B cell (primary cell): ENCODE measurements at regions not wholly inside any gene's neighbourhood (a gene's known extent, or its start where the extent isn't known, plus 50 kb on each side); places are given as distances from the start of the nearest gene placed in this dataset.

Source experiments
- ATAC-seq: fragments of 200-7000 bp; cut with Tn5 transposase; one replicate; pipeline ENCODE4 v1.10.0; 2021; ENCODE audit warnings: low read depth, mild to moderate bottlenecking, moderate number of reproducible peaks, moderate library complexity
- CTCF ChIA-PET: fragments of 350-600 bp; sonication (Branson Sonifier 250); formaldehyde crosslinking; loops from one replicate; lab custom pipeline; 2021; ENCODE audit warnings: antibody characterized with exemption, inconsistent platforms; lab: Charles Lee
- POLR2A ChIA-PET: fragments of 350-600 bp; sonication (Branson Sonifier 250); formaldehyde crosslinking; loops from one replicate; lab custom pipeline; 2021; ENCODE audit warnings: antibody characterized with exemption; lab: Charles Lee
- DNase-seq: peaks from one replicate; pipeline ENCODE4 v3.0.0; 2013
- H2AFZ ChIP-seq: 2 replicates; pipeline ENCODE4 v1.6.1; 2012; ENCODE audit warnings: mild to moderate bottlenecking, low read depth, low read length; ENCODE audit not compliant: insufficient read depth, poor library complexity, severe bottlenecking
- H3K27ac ChIP-seq, 2 donors: 1 replicate in 1 of 2; 2 replicates in 1 of 2; pipeline ENCODE4 v1.5.1; 2012 to 2013; ENCODE audit warnings: low read length in 2 of 2, mild to moderate bottlenecking in 2 of 2, moderate library complexity in 1 of 2
- H3K27me3 ChIP-seq, 4 experiments: fragments of 200-600 bp in 1 of 4; sonication (generic) in 1 of 4; replicated peaks in 1 of 4; 1 replicate in 2 of 4; 2 replicates in 2 of 4; pipeline versions ENCODE4 v1.6.1 to v1.7.0; 2013 to 2016; ENCODE audit warnings: low read length in 3 of 4, mild to moderate bottlenecking in 2 of 4, mixed read lengths in 1 of 4, moderate library complexity in 1 of 4; ENCODE audit not compliant: insufficient read depth in 4 of 4, control insufficient read depth in 3 of 4; ENCODE audit errors: control extremely low read depth in 1 of 4
- H3K36me3 ChIP-seq, 2 experiments: replicated peaks in 1 of 2; 1 replicate in 1 of 2; 2 replicates in 1 of 2; pipeline versions ENCODE4 v1.6.1 to v1.7.1; 2013; ENCODE audit warnings: low read length in 1 of 2; ENCODE audit not compliant: insufficient read depth in 2 of 2, control insufficient read depth in 1 of 2; ENCODE audit errors: control extremely low read depth in 1 of 2, extremely low read depth in 1 of 2
- H3K4me1 ChIP-seq, 2 donors: fragments of 200-600 bp in 1 of 2; sonication (generic) in 1 of 2; 1 replicate in 1 of 2; 2 replicates in 1 of 2; pipeline versions ENCODE4 v1.5.1 to v1.6.1; 2013 to 2017; ENCODE audit warnings: low read length in 2 of 2; ENCODE audit not compliant: control insufficient read depth in 2 of 2, insufficient read depth in 2 of 2
- H3K4me2 ChIP-seq: replicated peaks from 2 replicates; pipeline ENCODE3; 2012; ENCODE audit warnings: mild to moderate bottlenecking, low read depth, low read length; ENCODE audit not compliant: poor library complexity, severe bottlenecking
- H3K4me3 ChIP-seq, 5 experiments: fragments of 200-600 bp in 1 of 5; sonication (generic) in 1 of 5; 1 replicate in 3 of 5; 2 replicates in 2 of 5; pipeline versions ENCODE4 v1.5.1 to v1.7.0; 2011 to 2016; ENCODE audit warnings: low read length in 4 of 5, mild to moderate bottlenecking in 4 of 5, low read depth in 2 of 5, control low read depth in 1 of 5, moderate library complexity in 1 of 5; ENCODE audit not compliant: insufficient read depth in 1 of 5; ENCODE audit errors: control extremely low read depth in 1 of 5, extremely low read depth in 1 of 5
- H3K79me2 ChIP-seq: fragments of 200-600 bp; sonication (generic); one replicate; pipeline ENCODE4 v1.6.0; 2016; ENCODE audit warnings: low read length; ENCODE audit not compliant: control insufficient read depth, insufficient read depth
- H3K9ac ChIP-seq: fragments of 200-600 bp; sonication (generic); 2 replicates; pipeline ENCODE4 v1.6.1; 2017; ENCODE audit warnings: mild to moderate bottlenecking, low read length, moderate library complexity
- H3K9me3 ChIP-seq, 3 donors: one replicate each; pipeline versions ENCODE4 v1.6.1 to v1.7.1; 2013; ENCODE audit warnings: low read length in 2 of 3; ENCODE audit not compliant: control insufficient read depth in 2 of 3, insufficient read depth in 1 of 3; ENCODE audit errors: control extremely low read depth in 1 of 3
- H4K20me1 ChIP-seq: 2 replicates; pipeline ENCODE4 v1.6.0; 2012; ENCODE audit warnings: mild to moderate bottlenecking, low read length; ENCODE audit not compliant: insufficient read depth, control insufficient read depth, poor library complexity, severe bottlenecking
- H3K27ac Mint-ChIP-seq: one replicate; pipeline ENCODE4 v1.8.0; 2021; ENCODE audit warnings: mixed read lengths
- H3K27me3 Mint-ChIP-seq: one replicate; pipeline ENCODE4 v1.8.0; 2021; ENCODE audit warnings: mixed read lengths
- H3K4me1 Mint-ChIP-seq: one replicate; pipeline ENCODE4 v1.8.0; 2021; ENCODE audit warnings: mixed read lengths
- H3K4me3 Mint-ChIP-seq: one replicate; pipeline ENCODE4 v1.8.0; 2021; ENCODE audit warnings: mixed read lengths
- H3K9me3 Mint-ChIP-seq: one replicate; pipeline ENCODE4 v1.8.0; 2022; ENCODE audit warnings: mixed read lengths; ENCODE audit not compliant: insufficient read depth
- CTCF ChIP-seq: fragments of 200-600 bp; IDR thresholded peaks from one replicate; pipeline ENCODE4 v1.8.0; 2022; ENCODE audit warnings: antibody characterized with exemption, mild to moderate bottlenecking
- EZH2 ChIP-seq: IDR thresholded peaks from 2 replicates; pipeline ENCODE4 v1.6.1; 2012; ENCODE audit warnings: borderline replicate concordance, low read depth, mild to moderate bottlenecking, moderate library complexity, low read length; ENCODE audit not compliant: insufficient read depth, poor library complexity, severe bottlenecking
- WGBS: methylation state at CpG from one replicate; pipeline ENCODE4 v1.1.5; 2013; ENCODE audit warnings: missing lambda C conversion rate; ENCODE audit not compliant: insufficient coverage; 5-methylcytosine and 5-hydroxymethylcytosine counted together
- intact Hi-C: fragments of 100-400 bp; cut with micrococcal nuclease; formaldehyde crosslinking; loops from one replicate; pipeline ENCODE4 v1.10.0; 2022

DNA sequence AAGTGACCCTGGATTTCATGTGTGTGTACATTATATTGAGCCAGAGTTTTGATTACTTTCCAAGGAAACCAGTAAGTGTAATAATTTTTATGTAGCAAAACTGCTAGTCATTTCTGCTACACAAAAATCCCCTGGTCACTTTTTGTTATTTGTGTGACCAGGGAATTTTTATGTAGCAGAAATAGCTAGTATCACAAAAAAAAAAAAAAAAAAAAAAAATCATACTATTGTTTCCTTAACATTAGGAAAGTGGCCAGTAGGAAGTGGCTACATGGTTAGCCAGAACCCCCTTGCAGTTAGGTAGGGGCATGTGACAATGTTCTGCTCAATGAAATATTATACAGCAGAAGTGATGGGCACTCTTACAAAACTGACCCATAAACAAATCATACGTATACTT is 434.0 kb upstream of the BTBD3 start:
- H3K4me1 Mint-ChIP-seq = no peaks in the 10 kb centered on the region
- TF ChIP-seq EZH2 (no peak), CTCF (no peak)
- no CpG with 5 or more reads among the region's 1 CpG for WGBS
- DNase-seq = no peak
- ChIA-PET POLR2A (no interaction called here), CTCF (no interaction called here)
- H3K27me3 Mint-ChIP-seq = no peaks in the 10 kb centered on the region
- Histone ChIP-seq H2AFZ (no peak overlapping the region), H4K20me1 (no peaks in the 10 kb centered on the region), H3K27me3 (no peaks in the 10 kb centered on the region), H3K4me2 (no peak overlapping the region), H3K27ac (no peak overlapping the region), H3K9me3 (no peaks in the 10 kb centered on the region), H3K79me2 (no peaks in the 10 kb centered on the region), H3K9ac (no peak overlapping the region), H3K4me1 (no peaks in the 10 kb centered on the region), H3K36me3 (no peaks in the 10 kb centered on the region), H3K4me3 (no peak overlapping the region)
- no peak overlapping the region for H3K27ac Mint-ChIP-seq
- no peak for ATAC-seq
- no peak overlapping the region for H3K4me3 Mint-ChIP-seq
- intact Hi-C loops = no loop called here
- H3K9me3 Mint-ChIP-seq = peaks cover 3% of the 10 kb centered on the region

DNA sequence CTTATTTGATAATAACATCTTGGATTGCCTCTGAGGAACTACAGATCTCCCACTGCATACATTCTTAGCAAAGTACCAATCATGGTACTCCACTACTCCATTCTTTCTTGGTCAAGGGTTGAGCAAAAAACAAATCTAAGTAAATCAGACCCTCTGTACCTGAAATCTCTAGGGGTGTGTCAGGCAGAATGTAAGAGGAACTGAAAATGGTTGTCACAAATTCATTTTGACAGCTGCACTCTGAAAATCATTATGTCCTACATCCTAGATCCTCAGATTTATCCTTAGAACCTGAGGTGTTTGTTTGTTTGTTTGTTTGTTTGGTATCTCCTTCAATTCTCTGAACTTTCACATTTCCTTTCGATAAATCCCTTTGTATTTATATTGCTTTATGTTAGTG is 433.2 kb upstream of the BTBD3 start:
- Histone ChIP-seq H3K9me3 (no peaks in the 10 kb centered on the region), H3K27me3 (no peaks in the 10 kb centered on the region), H3K4me1 (no peaks in the 10 kb centered on the region), H3K4me2 (no peak overlapping the region), H3K4me3 (no peak overlapping the region), H2AFZ (no peak overlapping the region), H3K9ac (no peak overlapping the region), H3K36me3 (no peaks in the 10 kb centered on the region), H3K79me2 (no peaks in the 10 kb centered on the region), H4K20me1 (no peaks in the 10 kb centered on the region), H3K27ac (no peak overlapping the region)
- intact Hi-C loops = no loop called here
- no CpG with 5 or more reads among the region's 1 CpG for WGBS
- Mint-ChIP-seq H3K9me3 (peaks cover 3% of the 10 kb centered on the region), H3K27ac (no peak overlapping the region), H3K4me3 (no peak overlapping the region), H3K4me1 (no peaks in the 10 kb centered on the region), H3K27me3 (no peaks in the 10 kb centered on the region)
- TF ChIP-seq EZH2 = no peak
- TF ChIP-seq CTCF = no peak
- ChIA-PET CTCF (no interaction called here), POLR2A (no interaction called here)
- ATAC-seq (no peak), DNase-seq (no peak)
